Adrenal gland (tissue), 5 donors: ENCODE measurements at regions not wholly inside any gene's neighbourhood (a gene's known extent, or its start where the extent isn't known, plus 50 kb on each side); places are given as distances from the start of the nearest gene placed in this dataset.

Experiments
- POLR2A ChIP-seq, 2 donors: fragments of 450-650 bp; IDR thresholded peaks; one replicate each; pipeline ENCODE4 v1.6.1; 2017; ENCODE audit warnings: antibody characterized with exemption in 2 of 2, mild to moderate bottlenecking in 2 of 2, moderate library complexity in 1 of 2
- TF ChIP-seq, protein P1 (sequence below), 6 experiments: fragments of 450-650 bp in 4 of 6; fragments of 200-600 bp in 2 of 6; sonication (generic) in 1 of 6; IDR thresholded peaks; 1 replicate in 5 of 6; 2 replicates in 1 of 6; pipeline versions ENCODE4 v1.5.1 to v1.8.0; 2016 to 2021; ENCODE audit warnings: antibody characterized with exemption in 6 of 6, mild to moderate bottlenecking in 2 of 6, moderate library complexity in 1 of 6
- donor health status: DM: no; HTN: no; CAD: no.

DNA sequence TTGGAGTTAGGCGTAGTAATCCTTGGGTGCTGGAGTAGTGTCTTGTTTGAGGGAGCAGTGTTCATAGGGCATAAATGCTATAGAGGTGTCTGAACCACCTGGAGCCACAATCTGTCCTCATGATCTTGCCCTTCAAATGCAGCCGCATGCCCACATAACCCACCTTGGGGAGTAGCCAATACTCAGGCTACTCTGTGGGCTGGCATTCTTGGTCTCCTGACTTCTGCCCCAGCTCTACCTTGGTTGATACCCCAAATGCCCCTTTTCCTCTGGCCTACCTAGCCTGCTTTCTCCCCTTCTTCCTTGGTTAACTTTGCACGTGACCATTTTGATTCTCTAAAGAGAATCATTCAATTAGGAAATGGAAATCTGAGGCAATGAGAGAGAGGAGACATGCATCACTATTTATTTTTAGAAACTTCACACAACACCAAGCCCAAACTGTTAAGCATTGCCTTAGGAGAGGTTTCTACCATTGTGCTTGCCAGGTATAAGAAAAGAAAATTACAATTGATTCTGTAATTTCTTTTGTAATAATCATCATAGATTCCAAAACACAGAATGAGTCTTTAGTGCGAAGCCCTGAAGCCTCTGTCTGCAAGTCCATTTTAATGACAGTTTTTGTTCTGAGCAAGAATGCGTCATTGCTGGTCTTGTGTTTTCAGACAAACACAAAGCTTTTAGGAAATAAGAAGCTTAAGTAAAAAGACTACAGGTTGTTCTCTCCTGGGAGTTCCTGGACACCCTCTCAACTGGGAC lies 135.2 kb downstream of the C9orf152 start:
- TF ChIP-seq, protein P1, sequence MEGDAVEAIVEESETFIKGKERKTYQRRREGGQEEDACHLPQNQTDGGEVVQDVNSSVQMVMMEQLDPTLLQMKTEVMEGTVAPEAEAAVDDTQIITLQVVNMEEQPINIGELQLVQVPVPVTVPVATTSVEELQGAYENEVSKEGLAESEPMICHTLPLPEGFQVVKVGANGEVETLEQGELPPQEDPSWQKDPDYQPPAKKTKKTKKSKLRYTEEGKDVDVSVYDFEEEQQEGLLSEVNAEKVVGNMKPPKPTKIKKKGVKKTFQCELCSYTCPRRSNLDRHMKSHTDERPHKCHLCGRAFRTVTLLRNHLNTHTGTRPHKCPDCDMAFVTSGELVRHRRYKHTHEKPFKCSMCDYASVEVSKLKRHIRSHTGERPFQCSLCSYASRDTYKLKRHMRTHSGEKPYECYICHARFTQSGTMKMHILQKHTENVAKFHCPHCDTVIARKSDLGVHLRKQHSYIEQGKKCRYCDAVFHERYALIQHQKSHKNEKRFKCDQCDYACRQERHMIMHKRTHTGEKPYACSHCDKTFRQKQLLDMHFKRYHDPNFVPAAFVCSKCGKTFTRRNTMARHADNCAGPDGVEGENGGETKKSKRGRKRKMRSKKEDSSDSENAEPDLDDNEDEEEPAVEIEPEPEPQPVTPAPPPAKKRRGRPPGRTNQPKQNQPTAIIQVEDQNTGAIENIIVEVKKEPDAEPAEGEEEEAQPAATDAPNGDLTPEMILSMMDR (IDR thresholded peaks at IDR 0.05): no peak
- TF ChIP-seq POLR2A (IDR thresholded peaks at IDR 0.05): no peak
